ENCODE measurements at regions not wholly inside any gene's neighbourhood (a gene's known extent, or its start where the extent isn't known, plus 50 kb on each side); places are given as distances from the start of the nearest gene placed in this dataset.

DNA sequence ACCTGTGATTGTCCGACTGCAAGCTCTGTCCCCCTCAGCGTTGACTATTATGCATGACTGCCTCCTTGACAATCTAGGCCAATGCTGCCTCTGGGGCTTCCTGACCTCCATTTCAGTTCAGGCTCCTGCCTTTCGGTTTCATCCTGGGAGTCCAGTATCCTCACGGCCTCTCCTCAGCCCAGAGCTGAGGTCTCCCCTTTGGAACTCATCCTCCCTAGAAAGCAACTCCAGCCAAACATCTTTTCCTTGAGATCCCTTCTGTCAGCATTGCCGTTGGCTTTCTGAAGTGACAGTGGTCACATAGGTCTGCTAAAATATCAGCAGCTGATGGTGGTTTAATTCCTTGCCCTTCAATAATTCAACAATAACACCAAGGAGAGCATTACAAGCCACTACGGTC, 519.1 kb upstream of the NBEA start:
- DNase-seq, result no peak

DNA sequence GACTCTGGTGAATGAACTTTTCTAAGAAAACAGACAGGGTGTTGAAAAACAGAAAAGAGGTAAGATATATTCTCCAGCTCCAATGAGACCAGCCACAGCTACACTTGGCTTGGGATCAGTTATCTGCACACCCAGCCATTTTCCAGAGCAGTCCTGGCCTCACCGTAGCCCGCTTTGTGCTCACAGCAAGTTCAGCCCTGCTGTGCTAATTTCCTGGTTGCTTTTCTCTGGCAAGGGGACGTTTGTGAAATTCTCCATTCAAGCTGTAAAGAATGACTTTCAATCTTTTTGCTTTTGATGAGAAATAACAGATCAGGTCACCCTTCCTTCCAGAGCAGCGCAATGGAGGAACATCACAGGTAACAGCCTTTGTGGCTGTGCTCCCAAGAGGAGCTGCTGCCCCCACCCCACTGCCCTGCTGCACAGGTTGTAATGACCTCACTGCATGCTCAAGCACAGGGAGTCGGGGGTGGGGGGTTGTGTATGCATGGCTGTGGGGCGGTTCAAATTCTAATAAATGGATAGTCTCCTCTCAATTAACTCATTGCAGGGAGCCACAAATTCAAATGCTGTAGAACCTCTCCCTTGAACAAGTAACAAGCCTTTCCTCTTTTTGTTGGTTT, 516.6 kb upstream of the NBEA start:
- DNase-seq, result no peak

DNA sequence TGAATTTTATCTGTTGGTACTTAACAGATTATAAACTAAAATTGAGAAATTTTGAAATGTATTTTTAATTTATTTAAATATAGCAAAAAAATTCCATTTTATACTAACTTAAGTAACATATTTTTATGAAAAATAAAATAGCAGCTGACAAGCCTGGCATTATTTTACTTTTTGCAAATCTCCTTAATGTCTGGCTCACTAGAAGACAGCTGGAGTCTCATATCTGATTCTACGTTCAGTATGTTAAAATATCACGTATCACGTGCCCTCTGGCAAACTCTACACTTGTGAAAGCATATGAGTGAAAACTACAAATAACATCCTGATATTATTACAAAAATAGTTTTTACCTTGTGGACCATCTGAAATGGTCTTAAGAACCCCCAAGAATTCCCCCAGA, 513.2 kb upstream of the NBEA start:
- DNase-seq, result no peak

DNA sequence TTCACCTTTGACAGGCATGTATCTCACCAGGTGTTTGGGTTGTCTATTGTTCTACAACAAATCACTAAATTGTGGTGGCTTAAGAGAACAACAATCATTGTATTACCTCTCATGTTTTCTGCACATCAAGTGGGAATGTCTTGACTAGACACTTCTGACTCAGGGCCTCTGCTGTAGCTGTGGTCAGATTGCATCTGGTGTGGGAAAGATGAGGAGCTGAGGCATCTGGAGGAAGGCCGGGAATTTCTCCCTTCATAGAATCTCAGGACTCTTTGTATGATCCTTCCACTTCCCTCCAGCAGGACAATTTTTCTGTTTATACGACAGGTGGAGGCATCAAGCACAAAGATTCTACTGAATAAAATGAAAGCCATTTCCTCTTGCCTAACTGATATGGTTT, 511.8 kb upstream of the NBEA start:
- DNase-seq, result no peak

DNA sequence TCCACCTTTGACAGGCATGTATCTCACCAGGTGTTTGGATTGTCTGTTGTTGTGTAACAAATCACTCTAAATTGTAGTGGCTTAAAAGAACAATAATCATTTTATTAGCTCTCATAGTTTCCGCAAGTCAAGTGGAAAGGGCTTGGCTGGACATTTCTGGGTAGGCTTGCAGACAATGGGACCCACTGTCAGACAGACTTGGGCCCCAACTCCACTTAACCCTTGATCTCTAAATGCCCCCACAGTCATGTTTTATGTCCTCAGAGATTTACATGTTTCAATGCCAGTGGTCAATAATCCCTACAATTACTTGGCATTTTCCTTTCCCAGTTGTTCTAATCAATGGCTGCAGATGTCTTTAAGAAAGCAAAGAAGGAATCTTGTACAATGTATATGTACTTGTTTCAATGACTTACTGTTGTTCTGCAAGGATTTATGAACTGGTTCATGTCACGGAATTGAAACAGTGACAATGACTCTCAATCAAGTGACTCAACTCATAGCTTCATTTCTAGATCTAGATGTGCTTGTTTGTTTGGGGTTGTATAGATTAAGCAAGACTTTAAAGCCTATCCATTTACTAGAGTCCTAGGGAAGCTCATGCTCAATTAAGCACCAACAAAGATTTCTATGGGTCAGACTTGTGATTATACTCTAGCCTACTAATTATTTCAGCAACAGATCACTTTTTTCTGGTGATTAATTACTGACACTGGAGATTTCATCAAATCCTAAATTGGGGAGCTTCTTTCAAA, 510.1 kb upstream of the NBEA start:
- DNase-seq, result peak; percentile 28

DNA sequence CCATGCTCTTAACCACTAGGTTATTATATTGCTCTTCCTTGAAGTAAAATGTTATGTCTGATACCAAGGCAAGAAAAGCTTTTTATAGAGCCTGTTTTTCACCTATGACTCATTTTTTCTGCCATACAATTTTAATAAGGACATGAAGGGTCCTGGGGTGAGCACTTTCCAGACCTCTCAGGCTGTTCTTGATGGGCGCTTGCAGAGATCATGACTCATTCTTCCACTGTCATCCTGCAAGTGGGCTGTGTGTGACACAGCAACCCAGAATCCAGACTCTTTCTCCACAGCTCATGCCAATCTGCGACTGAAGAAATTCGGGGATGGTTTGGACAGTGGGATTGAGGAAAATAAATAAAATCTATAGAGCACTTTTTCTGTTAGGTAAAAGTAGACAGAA, 506.7 kb upstream of the NBEA start:
- no peak for DNase-seq

DNA sequence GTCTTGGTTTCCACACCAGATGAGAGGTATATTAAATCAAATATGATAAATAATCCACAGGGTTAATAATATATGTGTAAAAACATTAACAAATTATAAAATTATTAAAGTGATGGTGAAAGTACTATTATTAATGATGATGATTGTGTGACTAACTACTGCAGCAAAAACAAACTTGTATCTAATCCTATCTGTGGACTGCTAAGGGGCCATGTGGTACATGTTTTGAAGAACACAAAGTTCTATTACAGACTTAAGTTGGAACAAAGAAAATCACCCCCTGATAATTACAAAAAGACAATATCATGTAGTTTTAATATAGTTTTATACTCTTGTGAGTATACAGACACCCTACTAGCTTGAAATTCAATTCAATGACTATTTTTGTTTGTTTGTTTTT, 504.2 kb upstream of the NBEA start:
- no peak for DNase-seq

DNA sequence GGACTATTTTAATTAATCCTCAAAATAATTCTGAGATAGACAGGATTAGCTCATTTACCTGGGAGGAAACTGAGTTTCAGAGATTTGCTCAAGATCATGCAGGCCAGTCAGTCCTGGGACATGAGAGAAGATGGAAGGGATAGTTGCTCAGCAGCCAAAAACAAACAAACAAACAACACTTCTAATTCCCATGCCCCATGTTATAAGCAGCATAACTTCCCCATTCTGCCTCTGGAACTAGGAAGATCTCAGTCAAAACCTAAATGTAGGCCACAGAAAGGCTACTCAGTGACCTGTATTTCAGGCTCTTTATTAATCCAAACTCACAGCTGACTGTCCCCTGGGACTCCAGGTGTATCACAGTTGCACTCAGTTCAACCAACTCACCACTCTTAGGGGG, 489.2 kb upstream of the NBEA start:
- DNase-seq, result no peak

DNA sequence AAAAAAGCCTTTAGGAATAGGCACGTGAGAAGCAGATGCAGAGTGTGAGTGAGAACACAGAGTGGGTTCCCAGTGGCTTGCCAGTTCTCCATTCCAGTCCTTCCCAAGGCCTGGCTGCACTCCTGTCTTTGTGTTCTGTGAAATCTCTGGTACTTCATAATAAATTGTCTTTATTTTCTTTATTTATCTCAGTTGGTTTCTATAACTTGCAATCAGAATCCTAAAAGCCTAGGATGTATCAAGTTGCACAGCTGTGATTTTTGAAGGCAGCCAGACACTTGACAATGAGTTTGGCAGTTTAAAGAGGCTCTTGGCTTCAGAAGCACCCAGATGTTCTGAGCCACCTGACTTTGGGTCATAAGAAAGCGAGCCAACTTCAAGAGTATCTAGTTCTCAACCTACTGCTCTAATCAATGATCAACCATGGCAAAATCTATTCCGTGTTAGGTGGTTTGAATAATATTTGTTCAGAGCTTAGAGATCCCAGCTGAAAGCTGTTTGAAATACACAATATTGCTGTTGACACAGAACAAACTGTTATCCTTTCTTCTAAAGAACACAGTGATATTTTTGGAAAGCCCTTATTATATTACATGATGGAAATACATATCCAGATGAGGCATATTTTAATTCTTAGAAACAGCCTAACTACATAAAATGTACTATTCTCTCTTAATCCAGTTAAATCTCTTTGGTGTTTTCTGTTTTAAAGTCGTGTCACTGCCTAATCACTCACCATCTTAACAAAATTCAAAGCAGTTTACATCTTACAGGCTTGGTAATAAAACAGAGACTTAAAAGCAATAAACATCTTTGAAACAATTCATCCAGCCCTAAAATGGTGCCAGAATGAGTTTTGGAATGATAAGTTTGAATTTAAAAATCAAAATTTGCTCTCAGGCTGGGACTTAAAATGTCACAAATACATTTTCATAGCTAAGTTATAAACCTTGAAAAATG, 483.0 kb upstream of the NBEA start:
- DNase-seq, result no peak

DNA sequence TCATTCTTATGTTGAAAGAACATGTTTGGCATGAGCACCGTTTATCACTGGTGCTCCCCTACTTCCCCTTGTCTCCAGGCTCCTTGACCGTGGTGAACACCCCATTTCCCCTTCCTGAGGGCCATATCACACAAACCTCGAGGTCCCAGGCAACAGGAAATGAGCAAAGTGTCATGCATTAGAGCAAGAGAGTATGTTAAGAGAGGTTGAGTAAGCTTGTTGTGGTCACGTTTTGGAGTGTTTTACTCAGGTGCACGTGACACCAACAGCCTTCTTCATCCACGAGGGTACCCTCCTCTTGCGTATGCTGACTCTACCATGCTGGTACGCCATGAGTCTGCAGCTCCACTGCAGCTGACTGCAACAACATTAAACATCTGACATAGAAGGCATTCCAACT, 482.2 kb upstream of the NBEA start:
- no peak for DNase-seq

DNA sequence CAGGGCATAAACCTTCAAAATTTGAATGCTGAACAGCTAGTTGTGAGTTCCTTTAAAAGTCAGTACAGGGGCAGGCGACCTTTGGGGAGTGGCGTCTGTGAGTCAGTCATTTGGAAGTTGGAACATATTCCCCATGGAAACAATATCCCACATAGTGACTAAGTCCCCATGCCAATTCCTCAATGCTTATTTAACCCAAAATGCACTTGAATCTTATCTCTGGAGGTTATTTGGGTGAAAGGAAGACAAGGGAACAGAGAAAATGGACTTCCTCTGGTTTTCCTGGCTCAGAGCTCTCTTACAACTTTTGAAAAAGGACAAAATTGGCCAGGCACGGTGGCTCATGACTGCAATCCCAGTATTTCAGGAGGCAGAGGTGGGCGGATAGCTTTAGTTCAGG, 479.2 kb upstream of the NBEA start:
- no peak for DNase-seq

DNA sequence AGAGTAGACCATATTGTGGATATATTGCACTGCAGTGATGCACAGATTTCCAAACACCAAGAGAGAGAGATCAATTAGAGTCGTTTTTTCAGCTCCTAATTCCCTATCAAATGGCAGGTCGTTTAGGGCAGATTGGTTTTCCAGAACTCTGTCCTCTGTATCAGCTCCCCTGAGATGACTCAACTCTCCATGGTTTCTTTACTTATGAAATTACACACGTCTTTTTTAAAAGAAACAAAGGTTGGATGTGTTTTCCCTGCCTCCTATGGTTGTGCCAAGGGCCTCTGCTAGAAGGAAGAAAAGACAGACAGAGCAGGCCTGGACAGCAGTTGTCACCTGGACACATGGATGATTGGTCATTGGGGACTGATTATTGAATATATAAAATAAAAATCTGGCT, 478.1 kb upstream of the NBEA start:
- DNase-seq, result no peak

DNA sequence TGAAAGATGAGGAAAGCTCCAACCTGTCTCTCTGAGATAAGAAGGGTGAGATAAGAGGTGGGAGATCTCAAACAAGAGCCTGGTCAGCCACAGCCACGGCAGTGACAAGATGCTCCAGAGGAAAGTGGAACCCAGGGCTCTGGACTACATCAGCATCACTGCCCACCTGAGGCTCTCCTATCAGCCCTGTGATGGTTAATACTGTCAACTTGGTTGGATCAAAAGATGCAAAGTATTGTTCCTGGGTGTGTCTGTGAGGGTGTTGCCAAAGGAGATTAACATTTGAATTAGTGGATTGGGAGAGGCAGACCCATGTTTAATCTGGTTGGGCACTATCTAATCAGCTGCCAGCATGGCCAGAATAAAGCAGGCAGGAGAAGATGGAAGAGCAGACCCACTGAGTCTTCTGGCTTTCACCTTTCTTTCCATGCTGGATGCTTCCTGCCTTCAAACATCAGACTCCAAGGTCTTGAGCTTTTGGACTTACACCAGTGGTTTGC, 476.6 kb upstream of the NBEA start:
- DNase-seq, result no peak

DNA sequence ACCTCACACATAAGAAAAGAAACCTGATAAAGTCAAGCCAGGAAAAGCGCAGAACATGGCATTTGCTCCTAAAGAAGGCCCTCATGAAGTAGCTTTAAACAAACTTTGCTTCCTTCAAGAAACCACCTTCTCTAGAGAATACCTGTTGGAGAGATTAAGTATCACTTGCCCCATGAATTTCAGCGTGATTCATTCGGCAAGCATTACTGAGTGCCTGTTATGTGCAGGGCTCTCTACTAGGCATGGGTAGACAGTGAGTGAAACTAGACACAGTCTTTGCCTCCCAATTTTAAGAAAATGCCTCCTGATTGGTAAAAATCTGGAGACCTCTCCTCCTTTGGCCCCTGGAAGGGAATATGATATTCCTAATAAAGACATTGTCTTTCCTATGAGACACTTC, 475.8 kb upstream of the NBEA start:
- no peak for DNase-seq

DNA sequence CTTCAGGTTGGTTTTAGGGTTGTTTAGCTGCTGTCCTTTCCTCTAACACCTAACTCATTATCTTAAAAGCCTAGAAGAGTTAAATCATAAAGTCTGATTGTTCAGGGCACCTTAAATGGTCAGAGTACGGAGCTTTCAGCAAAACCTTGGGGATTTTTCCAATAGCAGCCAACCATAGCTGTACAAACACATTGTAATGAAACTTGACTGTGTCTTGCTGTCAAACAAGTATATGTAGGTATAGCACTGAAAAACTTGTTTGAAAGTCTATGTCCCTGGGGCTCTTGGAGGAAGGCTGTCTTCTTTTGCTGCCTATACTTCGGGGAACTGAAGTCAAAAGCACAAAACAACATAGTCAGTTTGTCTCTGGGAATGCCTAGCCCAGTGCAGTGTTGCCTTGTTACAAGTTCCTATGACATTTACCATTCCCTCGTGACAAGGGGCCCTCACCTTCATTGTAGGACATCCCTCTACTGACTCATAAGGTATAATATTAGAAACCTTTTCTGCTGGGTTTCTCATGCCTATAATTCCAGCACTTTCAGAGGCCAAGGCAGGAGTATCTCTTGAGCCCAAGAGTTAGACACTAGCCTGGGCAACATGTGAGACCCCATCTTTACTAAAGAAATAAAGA, 474.5 kb upstream of the NBEA start:
- DNase-seq, result no peak

DNA sequence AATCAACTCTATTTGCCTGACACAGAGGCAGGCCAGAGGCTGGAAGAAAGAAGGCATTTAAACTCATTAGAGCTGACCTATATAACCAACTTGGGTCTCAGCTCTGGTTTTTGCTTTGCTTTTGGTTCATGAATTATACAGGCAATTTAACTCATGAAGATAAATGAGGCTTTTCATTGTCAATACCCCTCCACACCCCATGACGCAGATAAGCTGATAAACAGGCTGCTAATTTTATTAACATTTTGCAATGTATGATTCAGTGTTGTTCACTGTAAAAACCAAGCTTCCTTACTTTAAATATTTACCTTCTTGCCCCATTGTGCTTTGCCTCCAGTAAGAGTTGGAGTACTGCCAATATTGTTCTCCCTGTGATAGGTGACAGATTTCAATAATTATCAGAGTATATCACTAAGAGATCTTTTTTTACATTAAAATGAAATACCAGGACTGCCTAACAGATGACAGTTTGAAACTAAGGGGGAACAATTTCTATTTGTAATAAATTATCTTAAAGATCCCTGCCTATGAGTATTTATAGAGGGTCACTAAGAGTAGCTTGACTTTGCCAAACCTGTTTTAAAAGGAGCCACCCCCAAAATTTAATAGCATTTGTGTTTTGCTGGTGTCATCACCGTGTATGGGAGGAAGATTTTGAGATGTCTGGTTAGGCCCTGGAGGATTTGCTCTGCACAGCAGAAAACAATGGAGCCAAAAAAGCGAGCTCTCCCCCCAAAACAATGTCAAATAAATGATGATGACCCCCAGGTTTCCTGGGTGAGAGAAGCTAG, 472.7 kb upstream of the NBEA start:
- DNase-seq, result peak; percentile 10

DNA sequence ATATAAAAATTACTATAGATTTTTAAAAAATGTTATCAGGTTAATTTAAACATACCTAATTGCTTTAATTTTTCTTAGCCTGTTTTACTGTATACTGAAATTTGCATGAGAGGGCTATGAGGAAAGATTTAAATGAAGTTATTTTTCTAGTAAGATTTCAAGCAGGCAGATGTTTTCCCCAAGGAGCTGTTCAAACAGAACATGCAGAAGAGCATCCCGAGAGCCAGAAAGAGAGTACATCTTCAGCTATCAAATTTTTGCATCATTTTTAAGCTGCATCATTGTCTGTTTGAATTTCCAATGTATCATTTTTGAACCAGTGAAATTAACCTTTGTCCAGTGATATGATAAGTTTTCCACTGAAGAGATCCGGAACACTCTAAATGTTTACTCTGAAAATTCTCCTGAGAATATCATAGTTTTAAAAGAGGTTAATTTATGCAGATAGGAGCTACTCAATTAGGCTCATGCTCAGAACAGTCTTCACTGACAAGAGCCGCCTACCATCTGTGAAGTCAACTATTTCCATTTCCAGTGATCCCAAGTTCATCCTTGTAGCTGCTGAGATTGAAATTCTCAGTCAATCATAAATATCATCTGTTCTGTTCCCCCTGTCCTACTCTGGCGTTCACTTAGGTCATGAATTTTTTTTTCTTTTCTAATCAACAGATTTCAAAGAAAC, 467.7 kb upstream of the NBEA start:
- no peak for DNase-seq

DNA sequence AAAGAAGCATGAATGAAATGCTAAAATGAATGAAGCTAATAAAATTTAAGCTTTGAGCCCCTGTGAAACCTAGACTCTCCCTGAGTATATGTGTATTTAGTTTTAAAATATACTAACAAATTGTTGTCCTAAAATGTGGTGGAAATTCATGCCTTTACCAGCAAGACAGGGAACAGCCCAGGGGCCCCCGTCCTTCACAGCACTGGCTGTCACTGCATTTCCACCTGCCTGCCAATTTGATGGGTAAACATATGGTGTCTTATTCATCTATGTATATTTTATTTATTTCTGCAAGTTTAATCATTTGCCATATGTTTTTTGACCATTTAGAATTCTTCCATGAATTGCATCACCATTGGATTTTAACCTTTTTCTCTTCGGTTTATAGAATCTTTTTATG, 463.7 kb upstream of the NBEA start:
- no peak for DNase-seq

DNA sequence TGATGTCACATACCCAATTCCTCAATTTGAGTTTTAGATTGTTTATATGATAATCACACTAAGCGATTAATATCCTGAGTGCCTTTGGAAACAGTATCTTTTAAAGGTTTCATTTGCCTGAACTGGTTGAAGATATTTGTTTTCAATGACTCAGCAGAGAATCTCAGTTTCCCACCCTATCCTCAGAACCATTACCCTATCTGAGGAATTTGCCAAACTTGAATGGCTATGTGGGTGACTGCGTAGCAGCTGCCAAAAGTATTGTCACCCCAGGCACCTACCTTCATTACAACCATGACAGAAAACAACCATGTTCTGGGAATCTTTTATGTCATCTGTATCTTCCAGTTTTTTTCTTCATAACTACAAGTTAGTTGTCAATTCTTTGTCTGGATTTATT, 440.1 kb upstream of the NBEA start:
- no peak for DNase-seq

DNA sequence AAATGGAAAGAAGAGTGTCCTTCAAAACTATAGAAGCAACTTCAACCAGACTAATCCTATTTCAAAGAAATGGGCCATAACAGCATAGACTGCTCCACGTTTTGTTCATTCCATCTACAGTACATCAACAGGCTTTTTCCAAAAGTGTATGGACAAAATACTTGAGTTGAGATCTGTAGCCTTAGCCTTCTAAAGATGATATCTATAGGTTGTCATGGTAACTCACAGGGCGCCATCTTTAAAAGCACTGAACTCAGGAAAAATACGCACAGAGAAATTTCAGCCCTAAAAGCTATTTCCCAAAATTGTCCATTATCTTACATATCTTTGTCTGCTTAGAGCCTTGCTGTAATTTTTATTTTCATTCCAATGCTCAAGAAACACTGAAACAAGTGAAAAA, 439.4 kb upstream of the NBEA start:
- no peak for DNase-seq

DNA sequence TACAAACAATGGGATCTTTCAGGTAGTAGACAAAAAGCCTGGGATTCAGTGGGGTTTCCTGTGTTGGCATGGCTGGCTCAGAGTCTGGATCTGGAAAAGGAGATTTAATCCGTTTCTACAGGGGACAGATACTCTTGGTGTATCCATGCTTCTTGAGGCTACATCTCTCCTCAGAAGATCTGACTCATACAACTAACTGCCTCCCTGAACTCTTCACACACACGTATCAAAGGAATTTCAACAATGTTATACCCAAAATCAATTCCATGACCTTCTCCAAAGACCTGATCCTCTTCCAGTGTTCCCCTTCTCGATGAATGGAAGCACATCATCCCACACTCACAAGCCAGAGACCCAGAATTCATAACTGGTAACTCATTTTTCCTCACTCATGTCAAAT, 435.3 kb upstream of the NBEA start:
- DNase-seq, result no peak

DNA sequence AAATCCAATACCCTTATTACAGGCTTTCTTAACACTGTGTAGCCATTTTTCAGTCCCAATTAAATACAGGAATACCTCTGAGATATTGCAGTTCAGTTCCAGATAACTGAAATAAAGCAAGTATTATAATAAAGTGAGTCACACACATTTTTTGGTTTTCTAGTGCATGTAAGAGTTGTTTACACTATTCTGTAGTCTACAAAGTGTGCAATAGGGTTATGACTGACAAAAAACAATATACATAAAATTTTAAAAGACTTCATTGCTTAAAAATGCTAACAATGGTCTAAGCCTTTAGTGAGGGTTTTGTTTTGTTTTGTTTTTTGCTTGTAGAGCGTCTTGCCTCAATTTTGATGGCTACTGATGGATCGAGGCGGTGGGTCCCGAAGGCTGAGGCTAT, 434.4 kb upstream of the NBEA start:
- DNase-seq, result no peak

Measured in NCI-H1105 (cell line).